HEK293T (cell line): ENCODE measurements at regions not wholly inside any gene's neighbourhood (a gene's known extent, or its start where the extent isn't known, plus 50 kb on each side); places are given as distances from the start of the nearest gene placed in this dataset.
"Not testable (repeated sequence)": the region's sequence is repeated elsewhere in the genome, so short reads cannot be mapped to it uniquely, and the experiment has no call there.

ENCODE experiments used
- ARNT ChIP-seq: fragments of 450-650 bp; IDR thresholded peaks from 2 replicates; pipeline ENCODE4 v1.6.1; 2017; ENCODE audit warnings: mild to moderate bottlenecking
- BHLHE40 ChIP-seq: fragments of 450-650 bp; IDR thresholded peaks from 2 replicates; pipeline ENCODE4 v1.6.1; 2016; ENCODE audit warnings: mild to moderate bottlenecking, moderate library complexity, borderline replicate concordance
- ELF4 ChIP-seq: fragments of 450-650 bp; IDR thresholded peaks from 2 replicates; pipeline ENCODE4 v1.6.1; 2017; ENCODE audit warnings: antibody characterized with exemption
- FOXA1 ChIP-seq: fragments of 450-650 bp; IDR thresholded peaks from 2 replicates; pipeline ENCODE4 v1.6.1; 2016; ENCODE audit warnings: mild to moderate bottlenecking
- FOXK2 ChIP-seq: fragments of 450-650 bp; IDR thresholded peaks from 2 replicates; pipeline ENCODE4 v1.6.1; 2016; ENCODE audit warnings: mild to moderate bottlenecking
- FOXM1 ChIP-seq: fragments of 450-650 bp; IDR thresholded peaks from 2 replicates; pipeline ENCODE4 v1.6.1; 2017; ENCODE audit warnings: mild to moderate bottlenecking, borderline replicate concordance
- HDGF ChIP-seq: fragments of 450-650 bp; IDR thresholded peaks from 2 replicates; pipeline ENCODE4 v1.6.1; 2017; ENCODE audit warnings: antibody characterized with exemption, borderline replicate concordance
- L3MBTL2 ChIP-seq: fragments of 450-650 bp; conservative IDR thresholded peaks from 2 replicates; pipeline ENCODE4 v1.6.1; 2016; ENCODE audit warnings: mild to moderate bottlenecking
- LEF1 ChIP-seq: fragments of 450-650 bp; IDR thresholded peaks from 2 replicates; pipeline ENCODE4 v1.6.1; 2017; ENCODE audit warnings: mild to moderate bottlenecking, borderline replicate concordance
- NFRKB ChIP-seq: fragments of 450-650 bp; IDR thresholded peaks from 2 replicates; pipeline ENCODE4 v1.6.1; 2016; ENCODE audit warnings: mild to moderate bottlenecking, moderate library complexity
- PKNOX1 ChIP-seq: fragments of 450-650 bp; IDR thresholded peaks from 2 replicates; pipeline ENCODE4 v1.6.1; 2016
- SP1 ChIP-seq: fragments of 450-650 bp; IDR thresholded peaks from 2 replicates; pipeline ENCODE4 v1.6.1; 2017
- SUZ12 ChIP-seq: fragments of 450-650 bp; IDR thresholded peaks from 2 replicates; pipeline ENCODE4 v1.6.1; 2016; ENCODE audit warnings: mild to moderate bottlenecking
- TARDBP ChIP-seq: fragments of 450-650 bp; IDR thresholded peaks from 2 replicates; pipeline ENCODE4 v1.6.1; 2016

- not testable (repeated sequence) for TF ChIP-seq ELF4, PKNOX1, SUZ12, ARNT, SP1, NFRKB, BHLHE40, FOXA1, HDGF, L3MBTL2, TARDBP, LEF1, FOXM1, FOXK2
Measured at GRCh38 chr5:62817043-62817442, 238.4 kb downstream of the LRRC70 start.
